ENCODE measurements at regions not wholly inside any gene's neighbourhood (a gene's known extent, or its start where the extent isn't known, plus 50 kb on each side); places are given as distances from the start of the nearest gene placed in this dataset.

GRCh38 chr7:84533182-84533581, 338.6 kb upstream of the SEMA3A start:
- no peak for DNase-seq

DNA sequence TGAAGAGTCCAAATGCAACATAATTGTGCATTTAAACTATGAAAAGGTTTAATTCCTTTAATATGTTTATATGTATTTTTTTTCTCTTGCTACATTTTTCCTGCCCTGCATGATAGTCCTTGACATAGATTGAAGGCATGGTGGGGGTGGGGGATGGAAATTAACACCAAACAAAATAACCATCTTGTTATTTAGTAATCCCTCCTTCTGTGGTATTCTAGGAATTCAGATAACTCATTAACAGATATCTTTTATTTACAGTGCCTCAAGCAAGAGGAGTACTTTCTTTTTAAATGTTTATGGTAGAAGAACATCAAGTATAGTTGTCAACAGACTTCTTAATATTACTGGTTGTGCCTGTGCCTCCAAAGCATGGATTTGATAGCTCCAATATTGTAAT, 337.6 kb upstream of the SEMA3A start:
- DNase-seq = no peak

- peak; percentile 8 to 23 for DNase-seq
Observed at GRCh38 chr7:84529480-84530205, 335.1 kb upstream of the SEMA3A start.

DNA sequence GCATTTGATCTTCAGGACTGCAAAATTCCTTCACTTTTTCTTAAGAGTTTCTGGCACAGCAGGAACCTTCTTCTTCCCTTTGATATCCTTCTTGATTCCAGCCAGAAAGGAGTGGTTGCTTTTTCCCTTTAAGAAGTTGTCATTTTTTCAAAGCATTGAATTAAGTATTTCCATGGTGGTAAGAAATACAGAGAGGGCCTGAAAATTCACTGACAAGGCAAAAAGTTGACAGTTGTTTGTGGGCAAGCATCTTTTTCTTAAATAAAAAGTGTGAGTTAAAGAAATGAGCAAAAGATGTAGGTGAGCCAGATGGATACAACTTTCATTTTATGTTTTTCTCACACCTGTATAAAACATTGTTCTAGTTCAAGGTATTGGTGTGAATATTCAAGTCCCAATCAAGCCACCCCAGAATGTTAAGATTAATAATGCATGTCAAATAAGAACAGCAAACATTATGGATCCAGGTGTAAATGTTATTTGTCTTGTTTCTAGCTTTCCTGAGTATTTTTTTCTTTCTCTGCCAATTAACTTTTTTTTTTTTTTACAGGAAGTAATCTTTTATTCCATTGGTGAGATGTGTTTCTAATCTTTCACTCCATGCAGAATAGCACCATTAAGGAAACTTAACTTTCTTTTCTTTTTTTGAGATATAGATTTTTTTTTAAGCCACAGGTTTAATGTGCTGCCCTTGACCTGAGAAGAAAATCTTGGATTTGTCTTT, 334.3 kb upstream of the SEMA3A start:
- DNase-seq = no peak

DNA sequence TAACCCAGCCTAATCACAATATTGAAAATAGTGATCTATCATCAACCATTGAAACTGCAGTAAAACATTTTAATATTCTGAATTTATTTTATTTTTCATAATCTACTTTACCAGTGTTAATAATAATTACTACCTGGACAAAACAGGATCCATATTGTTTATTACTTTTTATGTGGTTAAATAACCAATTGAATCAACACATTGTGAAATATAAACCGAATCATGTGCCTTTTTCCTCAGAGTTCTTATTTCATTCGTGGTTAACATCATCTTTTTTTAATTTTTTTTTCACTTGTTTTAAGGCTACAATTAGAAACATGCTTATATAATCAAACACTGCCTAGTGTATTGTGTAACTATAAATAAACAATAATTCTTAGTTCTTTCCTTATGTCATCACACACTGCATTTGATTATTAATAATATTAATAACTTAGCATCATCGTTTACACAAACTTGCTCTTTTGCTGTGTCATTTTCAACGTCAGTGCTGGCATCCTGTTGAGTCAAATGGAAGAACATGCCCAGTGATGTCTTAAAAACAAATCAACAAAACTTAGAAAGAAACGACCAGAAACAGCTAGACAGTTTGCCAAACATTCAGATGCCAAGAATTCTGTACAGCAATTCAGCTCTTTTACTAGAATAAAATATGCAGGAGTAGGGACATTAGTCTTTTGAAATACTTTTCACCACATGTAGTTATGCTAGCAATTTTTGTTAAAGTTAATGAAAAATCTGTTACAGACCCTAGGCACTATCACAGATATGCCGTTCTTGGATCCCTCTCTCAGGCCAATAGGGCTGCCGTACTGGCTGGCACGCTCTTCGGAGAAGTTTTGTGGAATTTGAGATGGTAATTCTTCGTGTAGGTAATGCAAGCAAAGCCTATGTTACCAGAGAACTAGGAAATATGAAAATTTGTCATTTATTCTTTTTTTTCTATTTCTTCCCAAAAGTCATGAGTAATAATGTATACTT, 330.4 kb upstream of the SEMA3A start:
- no peak for DNase-seq

DNA sequence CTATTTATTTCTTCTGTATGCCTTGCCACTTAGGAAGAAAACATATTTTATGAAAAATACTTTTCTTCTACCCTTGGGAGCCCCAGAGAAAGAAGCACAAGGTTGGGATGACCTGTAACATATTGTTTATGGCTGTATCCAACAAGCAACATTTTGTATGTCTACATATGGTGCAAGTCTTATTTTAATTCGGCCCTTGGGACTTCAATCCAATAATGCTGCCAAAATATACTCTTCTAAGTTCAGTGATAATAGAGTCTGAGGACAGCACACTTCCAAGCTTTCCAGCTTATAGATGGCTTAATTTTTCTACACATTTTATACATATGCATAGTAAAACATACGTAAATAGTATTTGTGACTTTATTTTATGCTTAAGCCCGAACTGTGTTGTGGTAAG, 318.5 kb upstream of the SEMA3A start:
- DNase-seq = no peak

GRCh38 chr7:84512055-84512454, 317.5 kb upstream of the SEMA3A start:
- DNase-seq = no peak

- DNase-seq = no peak
Observed at GRCh38 chr7:84510505-84510904, 315.9 kb upstream of the SEMA3A start.

DNA sequence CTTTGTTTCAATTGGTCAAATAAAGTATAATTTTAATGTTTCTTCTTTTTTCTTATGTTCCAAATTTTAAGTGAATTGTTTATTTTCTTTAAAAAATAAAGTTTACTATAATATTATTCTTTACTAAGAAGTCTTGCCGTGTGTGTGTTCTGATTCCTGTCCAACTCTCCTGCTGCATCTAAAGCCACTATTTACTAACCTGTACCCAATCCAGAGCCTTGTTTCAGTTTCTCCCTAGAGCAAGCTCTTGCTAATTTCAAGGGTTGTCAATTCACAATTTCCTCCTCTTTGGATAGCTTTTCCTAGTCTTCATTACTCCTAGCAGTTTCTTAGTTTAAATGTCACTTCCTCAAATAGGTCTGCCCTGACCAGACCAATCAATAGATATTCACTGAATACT, 314.9 kb upstream of the SEMA3A start:
- no peak for DNase-seq

DNA sequence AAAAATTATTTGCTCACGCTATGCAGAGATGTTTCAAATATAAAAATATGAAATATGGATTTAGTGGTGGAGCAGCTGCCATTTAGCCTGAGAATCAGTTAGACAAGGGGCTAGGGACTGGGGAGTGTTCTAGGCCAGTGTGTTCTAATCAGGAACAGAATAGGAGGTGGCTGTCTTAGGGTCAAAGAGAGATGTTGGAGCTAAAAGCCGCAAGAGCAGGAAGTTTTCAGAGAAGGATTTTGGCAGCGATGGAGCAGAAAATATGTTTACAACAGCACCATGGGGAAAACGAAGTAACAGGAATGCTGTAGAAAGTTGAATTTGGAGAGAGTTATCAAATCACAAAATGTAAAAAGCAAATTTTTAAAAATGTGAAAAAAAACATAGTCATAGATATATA, 314.0 kb upstream of the SEMA3A start:
- DNase-seq = no peak

- DNase-seq = no peak
Observed at GRCh38 chr7:84507529-84507928, 312.9 kb upstream of the SEMA3A start.

- DNase-seq = no peak
Observed at GRCh38 chr7:84506151-84506550, 311.6 kb upstream of the SEMA3A start.

- DNase-seq = no peak
Observed at GRCh38 chr7:84502239-84502638, 307.6 kb upstream of the SEMA3A start.

GRCh38 chr7:84497873-84498272, 303.3 kb upstream of the SEMA3A start:
- no peak for DNase-seq

DNA sequence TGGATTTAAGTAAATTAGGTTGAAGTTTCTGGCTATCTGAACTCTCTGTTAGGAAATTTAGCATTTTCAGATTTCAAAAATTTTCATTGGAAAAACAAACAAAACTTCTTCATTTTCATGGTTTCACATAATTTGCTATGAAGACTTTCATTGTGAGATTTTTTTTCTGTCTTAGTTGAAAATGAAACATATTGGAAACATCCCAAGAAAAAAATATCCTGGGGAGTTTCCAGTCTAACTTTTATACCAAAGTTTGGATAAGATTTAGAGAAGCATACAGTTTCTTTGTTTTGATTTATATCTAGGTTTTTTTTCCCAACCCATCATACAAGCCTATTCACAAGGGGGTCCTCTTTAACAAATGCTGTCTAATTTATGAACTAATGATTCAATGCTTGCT, 300.5 kb upstream of the SEMA3A start:
- DNase-seq = no peak

DNA sequence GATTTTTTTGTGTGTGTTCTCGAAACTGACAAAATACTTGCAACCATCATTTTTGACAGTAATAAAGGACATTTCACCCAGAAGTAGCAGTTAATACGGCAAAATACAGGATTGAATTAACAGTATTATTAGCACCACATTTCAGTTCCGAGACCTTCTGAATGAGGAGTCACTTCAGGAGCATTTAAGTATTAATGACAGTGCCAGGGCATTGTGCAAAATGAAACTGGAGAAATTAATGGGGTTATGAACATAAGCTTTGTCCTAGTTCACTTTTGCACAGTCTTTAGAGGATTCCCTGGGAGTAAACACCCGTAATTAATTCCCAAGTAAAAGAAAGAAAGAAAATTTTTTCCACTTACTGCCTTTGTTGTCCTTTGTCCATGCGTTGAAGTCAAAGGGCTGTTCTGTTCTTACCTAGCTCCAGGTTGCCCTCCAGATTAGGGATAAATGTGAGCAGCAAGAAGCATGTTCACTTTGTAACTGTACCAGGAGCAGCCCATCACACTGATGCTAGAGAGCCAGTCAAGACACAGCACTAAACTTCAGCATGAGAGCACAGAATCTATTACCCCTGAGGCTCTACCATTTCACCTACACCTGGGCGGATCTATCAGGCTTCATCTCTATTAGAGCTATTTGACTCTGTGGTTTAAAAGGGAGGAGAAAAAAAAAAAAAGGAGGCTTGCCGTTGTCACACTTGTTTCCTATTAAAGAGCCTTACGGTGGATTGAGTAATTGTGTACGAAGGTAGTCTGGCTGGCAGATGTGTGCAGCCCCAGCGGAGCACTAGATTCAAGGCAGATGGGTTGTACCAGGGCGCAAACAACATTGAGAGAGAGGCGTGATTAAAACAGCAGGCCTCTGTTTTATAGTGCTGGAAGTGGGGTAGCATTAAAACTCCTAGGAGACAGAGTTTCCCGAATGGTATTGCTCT, 297.8 kb upstream of the SEMA3A start:
- DNase-seq = no peak

DNA sequence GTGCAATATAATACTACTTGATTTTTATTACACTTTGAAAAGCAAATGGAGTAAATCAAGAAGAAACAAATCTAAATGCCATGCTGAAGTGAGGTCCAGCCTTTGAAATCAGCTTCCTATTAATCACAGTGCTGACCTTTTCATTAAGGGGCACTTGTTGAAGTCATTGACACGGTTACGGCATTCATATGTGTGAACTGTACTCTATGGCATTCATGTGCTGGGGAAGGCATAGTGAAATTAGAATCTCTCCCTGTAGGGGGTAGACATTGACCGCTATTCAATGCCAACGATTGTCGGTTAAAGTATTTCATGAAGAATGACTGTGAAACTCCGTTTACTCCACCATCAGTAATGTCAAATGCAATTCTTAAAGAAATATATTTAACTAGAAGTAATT, 296.1 kb upstream of the SEMA3A start:
- no peak for DNase-seq

GRCh38 chr7:84484502-84485079, 290.0 kb upstream of the SEMA3A start:
- DNase-seq = no peak

DNA sequence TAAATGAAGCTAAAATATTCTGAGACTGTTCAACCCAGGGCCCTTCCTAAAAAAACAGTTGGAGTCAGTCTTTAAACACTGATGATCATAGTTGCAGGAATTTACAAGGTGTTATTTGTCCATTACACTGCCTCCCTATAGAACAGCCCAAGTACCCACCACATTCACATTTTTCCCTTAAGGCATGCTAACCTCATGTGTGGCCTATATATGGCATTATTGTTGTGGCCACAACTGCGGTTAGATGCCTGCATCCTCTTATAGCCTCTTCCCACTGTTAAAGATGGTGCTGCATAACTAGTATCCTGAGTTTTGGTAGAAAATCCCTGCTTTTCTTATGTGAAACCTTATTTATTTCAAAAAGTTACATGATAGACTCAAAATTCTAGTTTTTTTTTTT, 287.9 kb upstream of the SEMA3A start:
- DNase-seq = no peak

GRCh38 chr7:84479059-84479458, 284.5 kb upstream of the SEMA3A start:
- no peak for DNase-seq

DNA sequence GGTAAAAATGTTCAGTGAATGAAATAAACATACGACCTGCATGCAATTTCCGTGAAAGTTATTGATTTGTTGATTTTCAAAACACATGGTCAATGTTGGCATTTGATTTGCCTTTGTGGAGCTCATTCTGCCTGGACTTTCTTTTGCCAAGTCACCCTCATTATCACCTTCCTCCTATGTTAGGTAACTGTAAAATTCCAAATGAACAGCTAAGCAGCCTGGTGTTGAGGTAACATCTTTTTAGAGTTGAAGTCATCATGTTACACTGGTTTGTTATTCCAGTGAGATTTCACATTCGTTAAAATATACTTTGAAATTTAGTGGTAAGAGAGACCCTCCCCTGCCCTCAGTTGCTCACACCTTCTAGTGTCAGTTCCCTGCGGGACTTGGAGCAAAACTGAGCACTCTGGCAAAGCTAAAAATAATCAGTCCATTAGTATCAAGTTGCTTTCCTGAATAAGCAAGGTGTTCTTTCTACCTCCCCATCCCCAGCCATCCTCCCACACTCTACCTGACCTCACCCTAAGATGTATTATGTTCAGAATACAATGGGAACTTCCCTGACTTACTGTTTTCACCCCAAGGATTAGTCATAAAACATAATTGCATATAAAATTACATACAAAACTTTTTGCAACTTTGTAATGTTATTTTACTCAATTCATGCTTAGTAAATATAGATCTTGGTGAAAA, 283.3 kb upstream of the SEMA3A start:
- no peak for DNase-seq
